K562 (cell line): ENCODE measurements at regions not wholly inside any gene's neighbourhood (a gene's known extent, or its start where the extent isn't known, plus 50 kb on each side); places are given as distances from the start of the nearest gene placed in this dataset.

Experiments used
- CTCF ChIP-seq, 3 experiments: IDR thresholded peaks in 2 of 3; conservative IDR thresholded peaks in 1 of 3; 2 replicates each; pipeline ENCODE4 v1.5.1; 2011 to 2012; ENCODE audit warnings: low read length in 3 of 3, mild to moderate bottlenecking in 3 of 3, control low read depth in 2 of 3, improper control_type of control experiment in 1 of 3, inconsistent platforms in 1 of 3, low read depth in 1 of 3, mixed read lengths in 1 of 3, moderate library complexity in 1 of 3; ENCODE audit not compliant: insufficient read depth in 2 of 3
- E2F1 ChIP-seq: sonication (generic); formaldehyde crosslinking; IDR thresholded peaks from 2 replicates; pipeline ENCODE4 v1.8.1; 2023; ENCODE audit warnings: mild to moderate bottlenecking, missing genetic modification reagents, moderate library complexity
- EGR1 ChIP-seq: fragments of 450-650 bp; conservative IDR thresholded peaks from 2 replicates; pipeline ENCODE4 v1.6.1; 2017; ENCODE audit warnings: mild to moderate bottlenecking
- ETV6 ChIP-seq, 3 experiments: fragments of 150-350 bp in 1 of 3; sonication (generic) in 1 of 3; formaldehyde crosslinking in 1 of 3; IDR thresholded peaks; 2 replicates each; pipeline versions ENCODE4 v1.6.1 to v1.8.0; 2014 to 2022; ENCODE audit warnings: borderline replicate concordance in 2 of 3, low read depth in 2 of 3, antibody characterized with exemption in 1 of 3, low read length in 1 of 3, mild to moderate bottlenecking in 1 of 3, missing genetic modification reagents in 1 of 3
- FOXK1 ChIP-seq: sonication (generic); formaldehyde crosslinking; IDR thresholded peaks from 2 replicates; pipeline ENCODE4 v1.8.0; 2022; ENCODE audit warnings: missing genetic modification reagents, mild to moderate bottlenecking, borderline replicate concordance
- POLR2A ChIP-seq: fragments of 450-650 bp; conservative IDR thresholded peaks from 2 replicates; pipeline ENCODE4 v1.6.1; 2016
- POLR2AphosphoS5 ChIP-seq: IDR thresholded peaks from 2 replicates; pipeline ENCODE4 v1.6.1; 2011; ENCODE audit warnings: mild to moderate bottlenecking, low read depth, low read length, moderate library complexity; ENCODE audit not compliant: control insufficient read depth, insufficient read depth
- PRDM10 ChIP-seq: fragments of 450-650 bp; IDR thresholded peaks from 2 replicates; pipeline ENCODE4 v1.6.1; 2018; ENCODE audit not compliant: partially characterized antibody
- RAD21 ChIP-seq, 2 experiments: fragments of 250-450 bp in 1 of 2; fragments of 450-650 bp in 1 of 2; sonication (Bioruptor Pico) in 1 of 2; formaldehyde crosslinking in 1 of 2; IDR thresholded peaks in 1 of 2; conservative IDR thresholded peaks in 1 of 2; 2 replicates each; pipeline versions ENCODE4 v1.4.0 to v1.8.0; 2020 to 2022; ENCODE audit warnings: mild to moderate bottlenecking in 2 of 2, moderate library complexity in 1 of 2
- RBM39 ChIP-seq: fragments of 200-400 bp; formaldehyde crosslinking; optimal IDR thresholded peaks from 2 replicates; pipeline ENCODE3; 2018; ENCODE audit warnings: low read depth, low read length
- REST ChIP-seq, 2 experiments: fragments of 450-650 bp; formaldehyde crosslinking in 1 of 2; IDR thresholded peaks; 2 replicates each; pipeline versions ENCODE4 v1.4.0 to v1.6.1; 2014 to 2020; ENCODE audit warnings: mild to moderate bottlenecking in 2 of 2, borderline replicate concordance in 1 of 2, low read depth in 1 of 2
- ZBTB8A ChIP-seq: fragments of 450-650 bp; IDR thresholded peaks from 2 replicates; pipeline ENCODE4 v1.6.1; 2018; ENCODE audit warnings: mild to moderate bottlenecking, moderate library complexity; ENCODE audit not compliant: partially characterized antibody
- TF ChIP-seq, protein P1 (sequence below): sonication (generic); formaldehyde crosslinking; IDR thresholded peaks from 2 replicates; pipeline ENCODE4 v1.8.1; 2023; ENCODE audit warnings: mild to moderate bottlenecking, missing genetic modification reagents

- TF ChIP-seq ETV6 (IDR thresholded peaks at IDR 0.05; ENCODE audit: borderline replicate concordance in 1 of 2, low read depth in 2 of 2, low read length in 1 of 2) (no peak), ETV6 (CRISPR knock-in tag; IDR thresholded peaks at IDR 0.05; ENCODE audit: borderline replicate concordance) (no peak), E2F1 (CRISPR knock-in tag) (no peak), PRDM10 (no peak), ZBTB8A (no peak), CTCF (IDR thresholded peaks at IDR 0.05 in 2 of 3, conservative IDR thresholded peaks at IDR 0.05 in 1 of 3; ENCODE audit: insufficient read depth in 2 of 3, low read depth in 1 of 3, low read length in 3 of 3) (no peak), EGR1 (no peak), FOXK1 (CRISPR knock-in tag) (no peak), POLR2AphosphoS5 (no peak), RAD21 (CRISPR knock-in tag; conservative IDR thresholded peaks at IDR 0.05 in 1 of 2, IDR thresholded peaks at IDR 0.05 in 1 of 2) (no peak), POLR2A (no peak), RBM39 (no peak), REST (IDR thresholded peaks at IDR 0.05; ENCODE audit: borderline replicate concordance) (no peak), REST (CRISPR knock-in tag; IDR thresholded peaks at IDR 0.05; ENCODE audit: low read depth) (no peak)
- TF ChIP-seq, protein P1, sequence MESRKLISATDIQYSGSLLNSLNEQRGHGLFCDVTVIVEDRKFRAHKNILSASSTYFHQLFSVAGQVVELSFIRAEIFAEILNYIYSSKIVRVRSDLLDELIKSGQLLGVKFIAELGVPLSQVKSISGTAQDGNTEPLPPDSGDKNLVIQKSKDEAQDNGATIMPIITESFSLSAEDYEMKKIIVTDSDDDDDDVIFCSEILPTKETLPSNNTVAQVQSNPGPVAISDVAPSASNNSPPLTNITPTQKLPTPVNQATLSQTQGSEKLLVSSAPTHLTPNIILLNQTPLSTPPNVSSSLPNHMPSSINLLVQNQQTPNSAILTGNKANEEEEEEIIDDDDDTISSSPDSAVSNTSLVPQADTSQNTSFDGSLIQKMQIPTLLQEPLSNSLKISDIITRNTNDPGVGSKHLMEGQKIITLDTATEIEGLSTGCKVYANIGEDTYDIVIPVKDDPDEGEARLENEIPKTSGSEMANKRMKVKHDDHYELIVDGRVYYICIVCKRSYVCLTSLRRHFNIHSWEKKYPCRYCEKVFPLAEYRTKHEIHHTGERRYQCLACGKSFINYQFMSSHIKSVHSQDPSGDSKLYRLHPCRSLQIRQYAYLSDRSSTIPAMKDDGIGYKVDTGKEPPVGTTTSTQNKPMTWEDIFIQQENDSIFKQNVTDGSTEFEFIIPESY, result no peak
These were observed 220.8 kb downstream of the POLR1F start for GRCh38 chr7:19488056-19488455.
